ENCODE measurements at regions not wholly inside any gene's neighbourhood (a gene's known extent, or its start where the extent isn't known, plus 50 kb on each side); places are given as distances from the start of the nearest gene placed in this dataset.

- no peak for FAIRE-seq
Measured at GRCh38 chr4:32826169-32826568, 2106.0 kb downstream of the PCDH7 start.

GRCh38 chr4:32830160-32830559 is 2110.0 kb downstream of the PCDH7 start:
- no peak for DNase-seq (ENCODE audit: insufficient read length, low spot score)
- no peak for FAIRE-seq

More at GRCh38 chr4:32826169-32826568, 2106.0 kb downstream of the PCDH7 start:
- no peak for DNase-seq (ENCODE audit: insufficient read length, low spot score)

GRCh38 chr4:32831104-32831503 is 2110.9 kb downstream of the PCDH7 start:
- DNase-seq (ENCODE audit: insufficient read length, low spot score) (no peak), FAIRE-seq (no peak)

GRCh38 chr4:32840461-32841189 is 2120.5 kb downstream of the PCDH7 start:
- FAIRE-seq = peak; percentile 4

GRCh38 chr4:32841217-32841616 is 2121.0 kb downstream of the PCDH7 start:
- no peak for FAIRE-seq
- no peak for DNase-seq (ENCODE audit: insufficient read length, low spot score)

More at GRCh38 chr4:32840461-32841189, 2120.5 kb downstream of the PCDH7 start:
- DNase-seq (ENCODE audit: insufficient read length, low spot score) = no peak

GRCh38 chr4:32847461-32847860 is 2127.3 kb downstream of the PCDH7 start:
- FAIRE-seq (no peak), DNase-seq (ENCODE audit: insufficient read length, low spot score) (no peak)

GRCh38 chr4:32855622-32856021 is 2135.5 kb downstream of the PCDH7 start:
- FAIRE-seq (no peak), DNase-seq (ENCODE audit: insufficient read length, low spot score) (no peak)

- no peak for FAIRE-seq
Measured at GRCh38 chr4:32858361-32858760, 2138.2 kb downstream of the PCDH7 start.

GRCh38 chr4:32858971-32859370 is 2138.8 kb downstream of the PCDH7 start:
- FAIRE-seq (no peak), DNase-seq (ENCODE audit: insufficient read length, low spot score) (no peak)

More at GRCh38 chr4:32858361-32858760, 2138.2 kb downstream of the PCDH7 start:
- no peak for DNase-seq (ENCODE audit: insufficient read length, low spot score)

- DNase-seq (ENCODE audit: insufficient read length, low spot score) (no peak), FAIRE-seq (no peak)
Measured at GRCh38 chr4:32864713-32865351, 2144.7 kb downstream of the PCDH7 start.

- DNase-seq (ENCODE audit: insufficient read length, low spot score) (no peak), FAIRE-seq (no peak)
Measured at GRCh38 chr4:32876546-32876945, 2156.4 kb downstream of the PCDH7 start.

GRCh38 chr4:32879913-32880312 is 2159.7 kb downstream of the PCDH7 start:
- FAIRE-seq (no peak), DNase-seq (ENCODE audit: insufficient read length, low spot score) (no peak)

GRCh38 chr4:32884198-32884597 is 2164.0 kb downstream of the PCDH7 start:
- DNase-seq (ENCODE audit: insufficient read length, low spot score) = no peak
- FAIRE-seq = no peak

- no peak for FAIRE-seq
- DNase-seq (ENCODE audit: insufficient read length, low spot score) = no peak
Measured at GRCh38 chr4:32890398-32890797, 2170.2 kb downstream of the PCDH7 start.

- FAIRE-seq (no peak), DNase-seq (ENCODE audit: insufficient read length, low spot score) (no peak)
Measured at GRCh38 chr4:32909053-32909452, 2188.9 kb downstream of the PCDH7 start.

GRCh38 chr4:32909736-32910135 is 2189.6 kb downstream of the PCDH7 start:
- no peak for FAIRE-seq
- no peak for DNase-seq (ENCODE audit: insufficient read length, low spot score)

GRCh38 chr4:32917586-32917985 is 2197.4 kb downstream of the PCDH7 start:
- no peak for FAIRE-seq
- DNase-seq (ENCODE audit: insufficient read length, low spot score) = no peak

GRCh38 chr4:32929796-32930699 is 2209.9 kb downstream of the PCDH7 start:
- FAIRE-seq = no peak
- no peak for DNase-seq (ENCODE audit: insufficient read length, low spot score)

GRCh38 chr4:32930700-32931099 is 2210.5 kb downstream of the PCDH7 start:
- FAIRE-seq (no peak), DNase-seq (ENCODE audit: insufficient read length, low spot score) (no peak)

GRCh38 chr4:32931475-32931874 is 2211.3 kb downstream of the PCDH7 start:
- DNase-seq (ENCODE audit: insufficient read length, low spot score) = no peak
- no peak for FAIRE-seq

- FAIRE-seq (no peak), DNase-seq (ENCODE audit: insufficient read length, low spot score) (no peak)
Measured at GRCh38 chr4:32932156-32932555, 2212.0 kb downstream of the PCDH7 start.

All from GM19239 (cell line).